Endothelial cell of umbilical vein (primary cell): ENCODE measurements at regions not wholly inside any gene's neighbourhood (a gene's known extent, or its start where the extent isn't known, plus 50 kb on each side); places are given as distances from the start of the nearest gene placed in this dataset.

Source experiments
- EZH2 ChIP-seq: IDR thresholded peaks from 2 replicates; pipeline ENCODE4 v1.6.1; 2012; ENCODE audit warnings: borderline replicate concordance, low read depth, mild to moderate bottlenecking, moderate library complexity, low read length, inconsistent platforms; ENCODE audit not compliant: severe bottlenecking
- FOS ChIP-seq: IDR thresholded peaks from 2 replicates; pipeline ENCODE4 v1.6.1; 2011; ENCODE audit warnings: mild to moderate bottlenecking, low read length, moderate library complexity, borderline replicate concordance; ENCODE audit not compliant: insufficient read depth
- JUN ChIP-seq: IDR thresholded peaks from 2 replicates; pipeline ENCODE4 v1.6.1; 2011; ENCODE audit warnings: borderline replicate concordance, low read depth; ENCODE audit not compliant: insufficient read length, insufficient read depth
- POLR2A ChIP-seq: IDR thresholded peaks from 2 replicates; pipeline ENCODE4 v1.6.1; 2012; ENCODE audit warnings: low read depth, mild to moderate bottlenecking, control low read depth, low read length
- POLR2AphosphoS5 ChIP-seq: IDR thresholded peaks from 2 replicates; pipeline ENCODE4 v1.6.1; 2012; ENCODE audit warnings: low read depth, mild to moderate bottlenecking, control low read depth, low read length, moderate library complexity; ENCODE audit not compliant: insufficient read depth
- TF ChIP-seq, protein P1 (sequence below), 2 donors: IDR thresholded peaks; 1 replicate in 1 of 2; 2 replicates in 1 of 2; pipeline ENCODE4 v1.5.1; 2011; ENCODE audit warnings: low read length in 2 of 2, mild to moderate bottlenecking in 2 of 2, moderate library complexity in 2 of 2, control low read depth in 1 of 2, inconsistent platforms in 1 of 2, low read depth in 1 of 2; ENCODE audit not compliant: insufficient read depth in 1 of 2; ENCODE audit errors: extremely low read depth in 1 of 2
- TF ChIP-seq, protein P2 (sequence below): IDR thresholded peaks from 2 replicates; pipeline ENCODE4 v1.6.1; 2011; ENCODE audit not compliant: insufficient read depth, insufficient read length

DNA sequence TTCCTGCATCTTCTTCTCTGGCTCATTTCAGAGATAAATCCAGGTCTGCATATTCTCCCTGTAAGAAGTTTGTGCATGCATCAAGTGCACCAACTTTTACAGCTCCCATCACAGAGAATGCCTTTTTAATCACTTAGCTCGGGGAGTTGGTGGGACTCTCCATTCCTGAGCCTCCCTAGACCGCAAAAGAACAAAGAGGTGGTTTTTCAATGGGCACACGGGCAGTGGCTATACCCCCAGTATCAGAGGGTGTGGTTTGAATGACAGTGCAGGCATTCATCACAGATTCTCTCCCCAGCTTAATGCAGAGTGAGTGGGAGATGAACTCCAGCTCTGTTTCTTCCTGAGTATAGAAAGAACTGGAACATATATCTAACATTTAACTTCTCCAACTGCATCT lies 264.7 kb upstream of the NR4A3 start:
- TF ChIP-seq EZH2 (no peak), POLR2A (no peak), JUN (no peak), POLR2AphosphoS5 (no peak), FOS (no peak)
- TF ChIP-seq, protein P1, sequence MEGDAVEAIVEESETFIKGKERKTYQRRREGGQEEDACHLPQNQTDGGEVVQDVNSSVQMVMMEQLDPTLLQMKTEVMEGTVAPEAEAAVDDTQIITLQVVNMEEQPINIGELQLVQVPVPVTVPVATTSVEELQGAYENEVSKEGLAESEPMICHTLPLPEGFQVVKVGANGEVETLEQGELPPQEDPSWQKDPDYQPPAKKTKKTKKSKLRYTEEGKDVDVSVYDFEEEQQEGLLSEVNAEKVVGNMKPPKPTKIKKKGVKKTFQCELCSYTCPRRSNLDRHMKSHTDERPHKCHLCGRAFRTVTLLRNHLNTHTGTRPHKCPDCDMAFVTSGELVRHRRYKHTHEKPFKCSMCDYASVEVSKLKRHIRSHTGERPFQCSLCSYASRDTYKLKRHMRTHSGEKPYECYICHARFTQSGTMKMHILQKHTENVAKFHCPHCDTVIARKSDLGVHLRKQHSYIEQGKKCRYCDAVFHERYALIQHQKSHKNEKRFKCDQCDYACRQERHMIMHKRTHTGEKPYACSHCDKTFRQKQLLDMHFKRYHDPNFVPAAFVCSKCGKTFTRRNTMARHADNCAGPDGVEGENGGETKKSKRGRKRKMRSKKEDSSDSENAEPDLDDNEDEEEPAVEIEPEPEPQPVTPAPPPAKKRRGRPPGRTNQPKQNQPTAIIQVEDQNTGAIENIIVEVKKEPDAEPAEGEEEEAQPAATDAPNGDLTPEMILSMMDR (IDR thresholded peaks at IDR 0.05; ENCODE audit: extremely low read depth in 1 of 2, insufficient read depth in 1 of 2, low read depth in 1 of 2, low read length in 2 of 2), result no peak
- TF ChIP-seq, protein P2, sequence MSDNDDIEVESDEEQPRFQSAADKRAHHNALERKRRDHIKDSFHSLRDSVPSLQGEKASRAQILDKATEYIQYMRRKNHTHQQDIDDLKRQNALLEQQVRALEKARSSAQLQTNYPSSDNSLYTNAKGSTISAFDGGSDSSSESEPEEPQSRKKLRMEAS, result no peak
